ENCODE measurements at regions not wholly inside any gene's neighbourhood (a gene's known extent, or its start where the extent isn't known, plus 50 kb on each side); places are given as distances from the start of the nearest gene placed in this dataset.

DNA sequence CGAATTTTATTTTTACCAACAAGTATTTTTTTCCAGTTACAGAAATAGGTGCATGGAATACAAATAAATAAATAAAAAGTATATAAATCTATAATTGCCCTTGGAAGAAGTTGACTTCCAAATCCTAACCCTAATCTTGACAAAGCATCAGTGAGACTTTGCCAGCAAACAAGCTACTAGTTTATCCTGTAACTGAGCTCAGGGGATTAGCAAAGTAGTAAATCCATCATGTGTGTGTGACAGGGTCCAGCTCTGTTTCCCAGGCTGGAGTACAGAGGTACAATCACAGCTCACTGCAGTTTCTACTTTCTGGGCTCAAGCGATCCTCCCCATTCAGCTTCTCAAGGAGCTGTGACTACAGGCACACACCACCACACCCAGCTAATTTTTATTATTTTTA is 948.0 kb upstream of the CNTNAP5 start:
- TF ChIP-seq TAF1 (IDR thresholded peaks at IDR 0.05; ENCODE audit: borderline replicate concordance, insufficient read depth, low read length) (no peak), POLR2AphosphoS5 (IDR thresholded peaks at IDR 0.05; ENCODE audit: low read depth, low read length) (no peak), FOXP2 (optimal IDR thresholded peaks at IDR 0.05; ENCODE audit: borderline replicate concordance, extremely low read depth, extremely low read length, insufficient read depth) (no peak), SIN3A (IDR thresholded peaks at IDR 0.05; ENCODE audit: borderline replicate concordance, insufficient read depth, low read length) (no peak), REST (IDR thresholded peaks at IDR 0.05; ENCODE audit: insufficient read depth in 1 of 2, low read depth in 2 of 2, low read length in 2 of 2) (no peak)

- TF ChIP-seq REST (IDR thresholded peaks at IDR 0.05; ENCODE audit: insufficient read depth in 1 of 2, low read depth in 2 of 2, low read length in 2 of 2) (no peak), TAF1 (IDR thresholded peaks at IDR 0.05; ENCODE audit: borderline replicate concordance, insufficient read depth, low read length) (no peak), SIN3A (IDR thresholded peaks at IDR 0.05; ENCODE audit: borderline replicate concordance, insufficient read depth, low read length) (no peak), POLR2AphosphoS5 (IDR thresholded peaks at IDR 0.05; ENCODE audit: low read depth, low read length) (no peak), FOXP2 (optimal IDR thresholded peaks at IDR 0.05; ENCODE audit: borderline replicate concordance, extremely low read depth, extremely low read length, insufficient read depth) (no peak)
These were observed 944.8 kb upstream of the CNTNAP5 start for GRCh38 chr2:123080331-123080730.

- no peak for TF ChIP-seq REST (IDR thresholded peaks at IDR 0.05; ENCODE audit: insufficient read depth in 1 of 2, low read depth in 2 of 2, low read length in 2 of 2)
These were observed 939.6 kb upstream of the CNTNAP5 start for GRCh38 chr2:123085484-123085883.

DNA sequence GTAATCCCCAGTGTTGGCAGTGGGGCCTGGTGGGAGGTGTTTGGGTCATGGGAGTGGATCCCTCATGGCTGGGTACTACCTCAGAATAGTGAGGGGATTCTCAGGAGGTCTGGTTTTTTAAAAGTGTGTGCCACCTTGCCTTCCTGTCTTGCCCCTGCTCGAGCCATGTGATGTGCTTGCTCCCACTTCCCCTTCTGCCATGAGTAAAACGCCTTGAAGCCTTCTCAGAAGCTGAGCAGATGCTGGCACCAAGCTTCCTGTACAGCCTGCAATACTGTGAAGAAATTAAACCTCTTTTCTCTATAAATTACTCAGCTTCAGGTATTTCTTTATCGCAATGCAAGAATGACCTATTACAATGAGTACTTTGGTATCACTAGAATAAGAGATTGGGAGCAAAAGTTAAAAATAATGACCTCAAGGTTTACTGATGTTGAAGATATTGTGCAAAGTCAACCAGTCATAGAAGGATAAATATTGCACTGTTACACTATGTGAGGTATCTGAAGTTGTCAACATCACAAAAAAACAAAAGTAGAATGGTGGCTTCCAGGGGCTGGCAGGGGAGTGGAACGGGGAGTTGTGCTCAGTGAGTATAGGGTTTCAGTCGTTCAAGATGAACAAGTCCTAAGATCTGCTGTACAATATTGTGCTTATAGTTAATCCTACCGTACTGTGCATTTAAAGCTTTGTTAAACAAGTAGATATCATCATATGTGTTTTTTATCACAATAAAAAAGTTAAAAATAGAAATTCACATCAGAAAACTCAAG is 938.3 kb upstream of the CNTNAP5 start:
- TF ChIP-seq TAF1 (IDR thresholded peaks at IDR 0.05; ENCODE audit: borderline replicate concordance, insufficient read depth, low read length) (no peak), REST (IDR thresholded peaks at IDR 0.05; ENCODE audit: insufficient read depth in 1 of 2, low read depth in 2 of 2, low read length in 2 of 2) (no peak), SIN3A (IDR thresholded peaks at IDR 0.05; ENCODE audit: borderline replicate concordance, insufficient read depth, low read length) (no peak), FOXP2 (optimal IDR thresholded peaks at IDR 0.05; ENCODE audit: borderline replicate concordance, extremely low read depth, extremely low read length, insufficient read depth) (no peak), POLR2AphosphoS5 (IDR thresholded peaks at IDR 0.05; ENCODE audit: low read depth, low read length) (no peak)

GRCh38 chr2:123091471-123091870 is 933.6 kb upstream of the CNTNAP5 start:
- TF ChIP-seq POLR2AphosphoS5 (IDR thresholded peaks at IDR 0.05; ENCODE audit: low read depth, low read length), result no peak
- TF ChIP-seq REST (IDR thresholded peaks at IDR 0.05; ENCODE audit: insufficient read depth in 1 of 2, low read depth in 2 of 2, low read length in 2 of 2), result no peak
- no peak for TF ChIP-seq SIN3A (IDR thresholded peaks at IDR 0.05; ENCODE audit: borderline replicate concordance, insufficient read depth, low read length)
- no peak for TF ChIP-seq TAF1 (IDR thresholded peaks at IDR 0.05; ENCODE audit: borderline replicate concordance, insufficient read depth, low read length)
- no peak for TF ChIP-seq FOXP2 (optimal IDR thresholded peaks at IDR 0.05; ENCODE audit: borderline replicate concordance, extremely low read depth, extremely low read length, insufficient read depth)

Measured in PFSK-1 (cell line).